OCI-LY1 (cell line): ENCODE measurements at regions not wholly inside any gene's neighbourhood (a gene's known extent, or its start where the extent isn't known, plus 50 kb on each side); places are given as distances from the start of the nearest gene placed in this dataset.

Experiments used
- H2AFZ ChIP-seq: fragments of 200-600 bp; sonication (generic), shearing (Covaris generic); 2 replicates; pipeline ENCODE4 v1.6.0; 2014; ENCODE audit warnings: antibody characterized with exemption, mild to moderate bottlenecking, low read length
- H3F3A ChIP-seq: fragments of 200-600 bp; sonication (generic), shearing (Covaris generic); 2 replicates; pipeline ENCODE4 v1.6.0; 2014; ENCODE audit warnings: mild to moderate bottlenecking, antibody characterized with exemption, low read length, moderate library complexity; ENCODE audit not compliant: insufficient read depth
- H3K27ac ChIP-seq: fragments of 200-600 bp; sonication (generic); 2 replicates; pipeline ENCODE4 v1.5.1; 2014; ENCODE audit warnings: low read length, mixed run types, mild to moderate bottlenecking, low read depth; ENCODE audit not compliant: poor library complexity, severe bottlenecking
- H3K27me3 ChIP-seq: fragments of 200-600 bp; sonication (generic); 2 replicates; pipeline ENCODE4 v1.6.0; 2014; ENCODE audit warnings: antibody characterized with exemption, mild to moderate bottlenecking, low read length, moderate library complexity; ENCODE audit not compliant: insufficient read depth
- H3K36me3 ChIP-seq: fragments of 200-600 bp; sonication (generic); 2 replicates; pipeline ENCODE4 v1.6.1; 2014; ENCODE audit warnings: mild to moderate bottlenecking, antibody characterized with exemption, low read length, moderate library complexity, mixed read lengths; ENCODE audit not compliant: insufficient read depth
- H3K4me1 ChIP-seq: fragments of 200-600 bp; sonication (generic); 2 replicates; pipeline ENCODE4 v1.5.1; 2014; ENCODE audit warnings: mild to moderate bottlenecking, low read length, moderate library complexity; ENCODE audit not compliant: insufficient read depth, severe bottlenecking
- H3K4me2 ChIP-seq: fragments of 200-600 bp; sonication (generic), shearing (Covaris generic); 2 replicates; pipeline ENCODE4 v1.6.1; 2014; ENCODE audit warnings: low read length
- H3K4me3 ChIP-seq: fragments of 200-600 bp; sonication (generic); 2 replicates; pipeline ENCODE4 v1.5.1; 2014; ENCODE audit warnings: low read length, low read depth, mild to moderate bottlenecking, mixed read lengths; ENCODE audit not compliant: poor library complexity, severe bottlenecking
- H3K79me2 ChIP-seq: fragments of 200-600 bp; shearing (Covaris generic); 2 replicates; pipeline ENCODE4 v1.6.1; 2016; ENCODE audit warnings: mixed run types, low read length, mixed read lengths; ENCODE audit not compliant: insufficient read depth
- H3K9ac ChIP-seq: fragments of 200-600 bp; sonication (generic), shearing (Covaris generic); 2 replicates; pipeline ENCODE4 v1.6.1; 2014; ENCODE audit warnings: mild to moderate bottlenecking, low read length, mixed read lengths
- H3K9me2 ChIP-seq: fragments of 200-600 bp; sonication (generic), shearing (Covaris generic); 2 replicates; pipeline ENCODE4 v1.6.1; 2014; ENCODE audit warnings: low read depth, mild to moderate bottlenecking, low read length, mixed read lengths
- H3K9me3 ChIP-seq: fragments of 200-600 bp; shearing (Covaris generic); 2 replicates; pipeline ENCODE4 v1.6.1; 2014; ENCODE audit warnings: low read length, mixed read lengths
- H4K20me1 ChIP-seq: fragments of 200-600 bp; sonication (generic), shearing (Covaris generic); 2 replicates; pipeline ENCODE4 v1.6.0; 2016; ENCODE audit warnings: mild to moderate bottlenecking, low read length; ENCODE audit not compliant: insufficient read depth
- EZH2 ChIP-seq: fragments of 200-600 bp; sonication (generic), shearing (Covaris generic); IDR thresholded peaks from 2 replicates; pipeline ENCODE4 v1.8.0; 2017; ENCODE audit warnings: borderline replicate concordance, mixed run types, mild to moderate bottlenecking, antibody characterized with exemption, low read length, moderate library complexity, mixed read lengths
- TF ChIP-seq, protein P1 (sequence below): fragments of 200-600 bp; sonication (generic), shearing (Covaris generic); IDR thresholded peaks from 2 replicates; pipeline ENCODE4 v1.5.1; 2017; ENCODE audit warnings: mild to moderate bottlenecking, antibody characterized with exemption, low read length, moderate library complexity, mixed read lengths

DNA sequence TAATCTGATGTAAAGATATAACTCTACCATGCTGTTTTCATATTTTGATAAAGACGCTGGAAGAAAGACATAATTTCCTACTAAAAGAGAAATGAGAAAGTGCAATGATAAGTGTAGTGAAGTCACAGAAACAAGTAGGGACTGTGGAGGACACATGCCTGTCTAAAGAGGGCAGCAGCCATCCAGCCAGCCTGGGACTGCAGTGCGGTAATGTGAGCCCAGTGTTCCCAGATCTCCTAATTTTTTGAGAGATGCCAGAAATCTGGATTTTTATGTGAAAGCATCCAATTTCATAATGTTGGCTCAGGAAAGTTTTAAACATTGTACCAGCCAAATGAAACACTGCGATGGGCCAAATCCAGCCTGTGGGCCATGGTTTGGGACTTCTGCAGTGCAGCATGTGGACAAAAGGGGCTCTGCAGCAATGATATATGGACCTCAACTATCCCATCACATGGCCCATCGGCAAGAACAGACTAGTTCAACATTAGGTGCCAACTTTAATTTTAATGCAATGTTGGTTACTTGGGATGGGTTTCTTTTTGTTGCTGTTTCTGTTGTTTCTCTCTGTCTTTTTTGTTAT, 329.5 kb downstream of the LTN1 start:
- no peak for TF ChIP-seq EZH2
- TF ChIP-seq, protein P1, sequence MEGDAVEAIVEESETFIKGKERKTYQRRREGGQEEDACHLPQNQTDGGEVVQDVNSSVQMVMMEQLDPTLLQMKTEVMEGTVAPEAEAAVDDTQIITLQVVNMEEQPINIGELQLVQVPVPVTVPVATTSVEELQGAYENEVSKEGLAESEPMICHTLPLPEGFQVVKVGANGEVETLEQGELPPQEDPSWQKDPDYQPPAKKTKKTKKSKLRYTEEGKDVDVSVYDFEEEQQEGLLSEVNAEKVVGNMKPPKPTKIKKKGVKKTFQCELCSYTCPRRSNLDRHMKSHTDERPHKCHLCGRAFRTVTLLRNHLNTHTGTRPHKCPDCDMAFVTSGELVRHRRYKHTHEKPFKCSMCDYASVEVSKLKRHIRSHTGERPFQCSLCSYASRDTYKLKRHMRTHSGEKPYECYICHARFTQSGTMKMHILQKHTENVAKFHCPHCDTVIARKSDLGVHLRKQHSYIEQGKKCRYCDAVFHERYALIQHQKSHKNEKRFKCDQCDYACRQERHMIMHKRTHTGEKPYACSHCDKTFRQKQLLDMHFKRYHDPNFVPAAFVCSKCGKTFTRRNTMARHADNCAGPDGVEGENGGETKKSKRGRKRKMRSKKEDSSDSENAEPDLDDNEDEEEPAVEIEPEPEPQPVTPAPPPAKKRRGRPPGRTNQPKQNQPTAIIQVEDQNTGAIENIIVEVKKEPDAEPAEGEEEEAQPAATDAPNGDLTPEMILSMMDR, result no peak
- Histone ChIP-seq H3K36me3 (no peaks in the 10 kb centered on the region), H2AFZ (no peak overlapping the region), H3K4me1 (no peaks in the 10 kb centered on the region), H3K9me2 (no peaks in the 10 kb centered on the region), H3K27ac (no peak overlapping the region), H3K4me3 (no peak overlapping the region), H3F3A (no peaks in the 10 kb centered on the region), H4K20me1 (no peaks in the 10 kb centered on the region), H3K27me3 (no peaks in the 10 kb centered on the region), H3K79me2 (no peaks in the 10 kb centered on the region), H3K9me3 (no peaks in the 10 kb centered on the region), H3K4me2 (no peak overlapping the region), H3K9ac (no peak overlapping the region)

DNA sequence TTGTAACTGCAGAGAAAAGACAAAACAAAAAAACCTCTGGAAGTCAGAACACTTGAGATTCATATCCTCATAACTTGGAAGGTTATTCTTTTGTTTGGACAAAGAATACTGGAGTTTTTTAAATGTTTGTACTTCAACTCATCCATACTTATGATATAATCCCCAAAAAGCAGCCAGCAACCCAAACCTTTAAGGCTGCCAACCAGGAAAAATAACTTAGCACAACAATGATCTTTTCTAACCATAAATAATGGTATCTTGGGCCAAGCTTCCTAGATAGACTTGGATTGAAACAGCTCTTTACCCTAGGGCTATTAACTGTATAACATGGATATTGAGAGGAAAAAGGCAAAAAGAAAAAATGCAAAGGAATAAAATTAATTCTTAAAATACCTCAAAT, 335.1 kb downstream of the LTN1 start:
- Histone ChIP-seq H3K4me3 (no peak overlapping the region), H3K27ac (no peak overlapping the region), H3F3A (no peaks in the 10 kb centered on the region), H3K27me3 (no peaks in the 10 kb centered on the region), H3K36me3 (no peaks in the 10 kb centered on the region), H3K4me2 (no peak overlapping the region), H3K9me2 (no peaks in the 10 kb centered on the region), H3K9me3 (no peaks in the 10 kb centered on the region), H3K79me2 (no peaks in the 10 kb centered on the region), H2AFZ (no peak overlapping the region), H3K9ac (no peak overlapping the region), H3K4me1 (no peaks in the 10 kb centered on the region), H4K20me1 (no peaks in the 10 kb centered on the region)
- TF ChIP-seq, protein P1, result no peak
- TF ChIP-seq EZH2, result no peak

DNA sequence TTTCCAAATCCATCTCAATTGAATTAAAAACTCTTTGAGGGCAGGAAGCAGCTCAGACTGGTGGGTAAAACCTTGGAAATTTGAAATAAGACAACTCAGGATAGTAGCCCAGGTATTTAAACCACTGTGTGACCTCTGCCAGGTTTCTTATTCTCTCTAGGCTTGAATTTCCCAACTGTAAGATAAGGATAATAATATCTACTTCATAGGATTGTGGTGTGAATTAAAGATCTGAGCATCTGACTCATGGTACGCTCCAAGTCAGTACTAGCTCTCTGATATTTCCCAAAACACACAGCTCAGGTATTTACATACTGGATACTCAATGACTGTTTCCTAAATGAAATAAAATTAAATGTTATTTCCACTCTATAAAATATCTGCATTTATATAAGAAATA, 337.2 kb downstream of the LTN1 start:
- TF ChIP-seq, protein P1, result no peak
- no peak for TF ChIP-seq EZH2
- Histone ChIP-seq H4K20me1 (no peaks in the 10 kb centered on the region), H2AFZ (no peak overlapping the region), H3K36me3 (no peaks in the 10 kb centered on the region), H3K9ac (no peak overlapping the region), H3K9me3 (no peaks in the 10 kb centered on the region), H3K4me2 (no peak overlapping the region), H3K4me1 (no peaks in the 10 kb centered on the region), H3K27me3 (no peaks in the 10 kb centered on the region), H3K4me3 (no peak overlapping the region), H3K79me2 (no peaks in the 10 kb centered on the region), H3F3A (no peaks in the 10 kb centered on the region), H3K27ac (no peak overlapping the region), H3K9me2 (no peaks in the 10 kb centered on the region)
